ENCODE measurements at regions not wholly inside any gene's neighbourhood (a gene's known extent, or its start where the extent isn't known, plus 50 kb on each side); places are given as distances from the start of the nearest gene placed in this dataset.

DNA sequence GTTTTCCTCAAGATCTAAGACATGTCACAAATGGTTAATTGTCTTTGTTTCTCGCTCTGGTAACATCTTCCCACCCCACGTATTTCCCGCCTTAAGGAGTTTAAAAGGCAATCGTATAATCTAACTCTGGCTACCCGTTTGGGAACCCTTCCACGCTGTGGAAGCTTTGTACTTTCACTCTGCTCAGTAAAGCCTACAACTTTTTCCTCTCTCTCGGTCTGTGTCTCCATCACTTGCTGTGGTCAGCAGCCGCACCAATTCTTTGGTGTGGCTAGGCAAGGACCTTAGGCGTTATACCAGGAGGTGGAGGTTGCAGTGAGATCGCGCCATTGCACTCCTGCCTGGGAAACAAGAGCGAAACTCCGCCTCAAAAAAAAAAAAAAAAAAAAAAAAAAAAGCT is 1430.1 kb downstream of the LRRC4C start:
- H3K4me2 ChIP-seq (ENCODE audit: low read depth, low read length): no peak overlapping the region
- no peaks in the 10 kb centered on the region for H3F3A ChIP-seq (ENCODE audit: insufficient read depth, low read length)
- no peaks in the 10 kb centered on the region for H3K9me3 ChIP-seq (replicated peaks; ENCODE audit: insufficient read depth, low read length)
- H4K20me1 ChIP-seq (ENCODE audit: insufficient read depth, low read length): no peaks in the 10 kb centered on the region
- no peaks in the 10 kb centered on the region for H3K9me2 ChIP-seq (replicated peaks; ENCODE audit: insufficient read depth, low read length)
- H3K27me3 ChIP-seq (replicated peaks; ENCODE audit: insufficient read depth, low read length): no peaks in the 10 kb centered on the region
- no peaks in the 10 kb centered on the region for H3K4me1 ChIP-seq (ENCODE audit: low read length)
- H3K9ac ChIP-seq (ENCODE audit: low read length): no peak overlapping the region
- no peak overlapping the region for H3K27ac ChIP-seq (ENCODE audit: low read length)
- H3K4me3 ChIP-seq (ENCODE audit: low read length): no peak overlapping the region
- H2AFZ ChIP-seq (ENCODE audit: low read length): no peak overlapping the region
- TF ChIP-seq EZH2 (optimal IDR thresholded peaks at IDR 0.05; ENCODE audit: low read depth, low read length): no peak
- no peak for TF ChIP-seq EZH2phosphoT487 (IDR thresholded peaks at IDR 0.05; ENCODE audit: low read length)
- TF ChIP-seq, protein P1, sequence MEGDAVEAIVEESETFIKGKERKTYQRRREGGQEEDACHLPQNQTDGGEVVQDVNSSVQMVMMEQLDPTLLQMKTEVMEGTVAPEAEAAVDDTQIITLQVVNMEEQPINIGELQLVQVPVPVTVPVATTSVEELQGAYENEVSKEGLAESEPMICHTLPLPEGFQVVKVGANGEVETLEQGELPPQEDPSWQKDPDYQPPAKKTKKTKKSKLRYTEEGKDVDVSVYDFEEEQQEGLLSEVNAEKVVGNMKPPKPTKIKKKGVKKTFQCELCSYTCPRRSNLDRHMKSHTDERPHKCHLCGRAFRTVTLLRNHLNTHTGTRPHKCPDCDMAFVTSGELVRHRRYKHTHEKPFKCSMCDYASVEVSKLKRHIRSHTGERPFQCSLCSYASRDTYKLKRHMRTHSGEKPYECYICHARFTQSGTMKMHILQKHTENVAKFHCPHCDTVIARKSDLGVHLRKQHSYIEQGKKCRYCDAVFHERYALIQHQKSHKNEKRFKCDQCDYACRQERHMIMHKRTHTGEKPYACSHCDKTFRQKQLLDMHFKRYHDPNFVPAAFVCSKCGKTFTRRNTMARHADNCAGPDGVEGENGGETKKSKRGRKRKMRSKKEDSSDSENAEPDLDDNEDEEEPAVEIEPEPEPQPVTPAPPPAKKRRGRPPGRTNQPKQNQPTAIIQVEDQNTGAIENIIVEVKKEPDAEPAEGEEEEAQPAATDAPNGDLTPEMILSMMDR (IDR thresholded peaks at IDR 0.05; ENCODE audit: low read length): no peak
- no peak for DNase-seq
- H3K36me3 ChIP-seq (replicated peaks; ENCODE audit: insufficient read depth, low read length): no peaks in the 10 kb centered on the region
- no peaks in the 10 kb centered on the region for H3K79me2 ChIP-seq (ENCODE audit: low read length)

DNA sequence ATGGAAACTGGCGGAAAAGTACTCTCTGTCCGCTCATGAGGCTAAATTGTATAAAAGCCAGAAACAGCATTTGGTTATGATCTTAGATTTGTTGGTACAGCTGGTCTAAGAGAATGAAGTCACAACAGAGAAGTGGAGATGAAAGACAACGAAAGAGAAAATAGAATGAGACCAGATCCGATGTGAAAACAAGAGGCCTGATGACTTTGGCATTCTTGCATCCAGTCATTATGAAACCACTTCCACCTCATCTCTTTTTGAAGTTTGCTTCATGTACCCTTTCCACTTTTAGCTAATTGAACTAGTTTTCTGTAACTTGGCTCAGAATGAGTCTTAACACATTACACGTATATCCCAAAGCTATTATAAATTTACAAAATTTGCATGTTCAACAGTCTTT is 1431.7 kb downstream of the LRRC4C start:
- no peak overlapping the region for H2AFZ ChIP-seq (ENCODE audit: low read length)
- DNase-seq: peak; percentile 40
- no peaks in the 10 kb centered on the region for H3K36me3 ChIP-seq (replicated peaks; ENCODE audit: insufficient read depth, low read length)
- TF ChIP-seq EZH2phosphoT487 (IDR thresholded peaks at IDR 0.05; ENCODE audit: low read length) (no peak), EZH2 (optimal IDR thresholded peaks at IDR 0.05; ENCODE audit: low read depth, low read length) (no peak)
- TF ChIP-seq, protein P1 (IDR thresholded peaks at IDR 0.05; ENCODE audit: low read length): no peak
- H3K4me3 ChIP-seq (ENCODE audit: low read length): no peak overlapping the region
- H3K4me1 ChIP-seq (ENCODE audit: low read length): no peaks in the 10 kb centered on the region
- no peaks in the 10 kb centered on the region for H3K79me2 ChIP-seq (ENCODE audit: low read length)
- no peaks in the 10 kb centered on the region for H3K9me2 ChIP-seq (replicated peaks; ENCODE audit: insufficient read depth, low read length)
- no peaks in the 10 kb centered on the region for H4K20me1 ChIP-seq (ENCODE audit: insufficient read depth, low read length)
- no peak overlapping the region for H3K27ac ChIP-seq (ENCODE audit: low read length)
- no peak overlapping the region for H3K4me2 ChIP-seq (ENCODE audit: low read depth, low read length)
- no peaks in the 10 kb centered on the region for H3F3A ChIP-seq (ENCODE audit: insufficient read depth, low read length)
- H3K27me3 ChIP-seq (replicated peaks; ENCODE audit: insufficient read depth, low read length): no peaks in the 10 kb centered on the region
- no peaks in the 10 kb centered on the region for H3K9me3 ChIP-seq (replicated peaks; ENCODE audit: insufficient read depth, low read length)
- no peak overlapping the region for H3K9ac ChIP-seq (ENCODE audit: low read length)

DNA sequence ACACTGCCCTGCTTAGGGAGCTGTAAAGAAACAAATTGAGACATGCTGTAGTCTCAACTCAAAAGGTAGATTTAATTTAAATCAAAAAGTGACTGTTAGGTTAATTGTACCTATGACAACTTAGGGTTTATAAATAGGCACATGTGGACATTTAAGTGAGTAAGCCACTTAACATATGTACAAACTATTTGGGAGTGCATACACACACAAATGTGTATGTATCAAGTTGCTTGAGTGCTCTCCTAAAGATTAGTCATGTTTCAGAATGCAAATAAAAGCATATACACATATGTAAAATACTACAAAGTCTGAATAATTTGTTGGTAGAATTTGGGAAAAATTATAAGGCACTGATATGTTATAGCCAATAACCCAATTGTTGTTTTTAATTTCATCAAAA is 1435.7 kb downstream of the LRRC4C start:
- no peaks in the 10 kb centered on the region for H3K36me3 ChIP-seq (replicated peaks; ENCODE audit: insufficient read depth, low read length)
- no peaks in the 10 kb centered on the region for H3K4me1 ChIP-seq (ENCODE audit: low read length)
- no peaks in the 10 kb centered on the region for H3K9me2 ChIP-seq (replicated peaks; ENCODE audit: insufficient read depth, low read length)
- H3K9ac ChIP-seq (ENCODE audit: low read length): no peak overlapping the region
- no peaks in the 10 kb centered on the region for H3F3A ChIP-seq (ENCODE audit: insufficient read depth, low read length)
- H3K4me3 ChIP-seq (ENCODE audit: low read length): no peak overlapping the region
- no peaks in the 10 kb centered on the region for H3K79me2 ChIP-seq (ENCODE audit: low read length)
- no peaks in the 10 kb centered on the region for H3K9me3 ChIP-seq (replicated peaks; ENCODE audit: insufficient read depth, low read length)
- no peak overlapping the region for H3K4me2 ChIP-seq (ENCODE audit: low read depth, low read length)
- H4K20me1 ChIP-seq (ENCODE audit: insufficient read depth, low read length): no peaks in the 10 kb centered on the region
- no peak for DNase-seq
- no peak overlapping the region for H3K27ac ChIP-seq (ENCODE audit: low read length)
- no peak for TF ChIP-seq EZH2phosphoT487 (IDR thresholded peaks at IDR 0.05; ENCODE audit: low read length)
- TF ChIP-seq EZH2 (optimal IDR thresholded peaks at IDR 0.05; ENCODE audit: low read depth, low read length): no peak
- TF ChIP-seq, protein P1 (IDR thresholded peaks at IDR 0.05; ENCODE audit: low read length): no peak
- no peak overlapping the region for H2AFZ ChIP-seq (ENCODE audit: low read length)
- no peaks in the 10 kb centered on the region for H3K27me3 ChIP-seq (replicated peaks; ENCODE audit: insufficient read depth, low read length)
